ENCODE measurements at regions not wholly inside any gene's neighbourhood (a gene's known extent, or its start where the extent isn't known, plus 50 kb on each side); places are given as distances from the start of the nearest gene placed in this dataset.

DNA sequence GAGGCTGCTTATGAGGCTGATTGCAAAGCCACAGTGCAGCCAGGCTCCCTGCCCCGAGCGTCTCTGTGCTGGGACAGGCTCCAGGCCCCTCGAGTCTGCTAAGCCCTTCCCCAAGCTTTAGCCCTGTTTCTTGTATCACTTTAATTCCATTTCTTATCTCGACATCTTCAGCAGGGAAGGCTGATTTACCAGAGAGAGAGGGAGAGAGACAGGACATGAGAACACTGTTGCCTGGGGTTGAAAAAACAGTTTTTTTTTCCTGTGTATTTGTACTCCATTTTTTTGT, 386.5 kb downstream of the SMOC2 start:
- no CpG with 5 or more reads among the region's 4 CpGs for WGBS, 2 experiments (ENCODE audit: extremely low coverage in 2 of 2, insufficient read length in 1 of 2)
- TF ChIP-seq CTCF (conservative IDR thresholded peaks at IDR 0.05; ENCODE audit: low read depth, low read length): no peak
- no peak for TF ChIP-seq FOS (IDR thresholded peaks at IDR 0.05; ENCODE audit: low read depth, low read length)
- no peak for TF ChIP-seq RAD21 (IDR thresholded peaks at IDR 0.05; ENCODE audit: low read length)
- TF ChIP-seq MAFK (IDR thresholded peaks at IDR 0.05; ENCODE audit: low read depth, low read length): no peak
- no peak for TF ChIP-seq NFE2L2 (IDR thresholded peaks at IDR 0.05; ENCODE audit: low read depth, low read length)
- no peak for TF ChIP-seq USF2 (IDR thresholded peaks at IDR 0.05; ENCODE audit: low read depth, low read length)
- TF ChIP-seq POLR2A (IDR thresholded peaks at IDR 0.05; ENCODE audit: low read depth, low read length): no peak
- TF ChIP-seq CEBPB (IDR thresholded peaks at IDR 0.05; ENCODE audit: low read depth, low read length): no peak
- TF ChIP-seq BHLHE40 (IDR thresholded peaks at IDR 0.05; ENCODE audit: low read depth, low read length): no peak
- TF ChIP-seq MXI1 (IDR thresholded peaks at IDR 0.05; ENCODE audit: borderline replicate concordance, low read depth, low read length): no peak
- no peak for TF ChIP-seq SMC3 (IDR thresholded peaks at IDR 0.05; ENCODE audit: low read depth, low read length)
- TF ChIP-seq CHD1 (IDR thresholded peaks at IDR 0.05; ENCODE audit: low read depth, low read length): no peak
- no peak for TF ChIP-seq MAZ (IDR thresholded peaks at IDR 0.05; ENCODE audit: borderline replicate concordance, low read depth, low read length)
- Histone ChIP-seq H2BK120ac (ENCODE audit: low read depth, low read length) (no peak overlapping the region), H3K27ac (ENCODE audit: insufficient read depth, low read length) (no peak overlapping the region), H4K20me1 (ENCODE audit: insufficient read depth, low read length) (no peaks in the 10 kb centered on the region), H4K5ac (ENCODE audit: low read depth, low read length) (no peak overlapping the region), H3K9me1 (ENCODE audit: insufficient read depth, low read length) (no peaks in the 10 kb centered on the region), H2BK5ac (ENCODE audit: low read depth, low read length, poor library complexity, severe bottlenecking) (no peak overlapping the region), H2AFZ (replicated peaks; ENCODE audit: low read length, poor library complexity) (no peak overlapping the region), H3K14ac (replicated peaks; ENCODE audit: low read depth, low read length) (no peak overlapping the region), H3K9me3 (ENCODE audit: control insufficient read depth, insufficient read depth, low read length) (peaks cover 19% of the 10 kb centered on the region; the same call in 1 of the 2 replicates), H3K4me2 (ENCODE audit: low read depth, low read length) (no peak overlapping the region), H3K27me3 (ENCODE audit: control insufficient read depth, insufficient read depth, low read length) (no peaks in the 10 kb centered on the region), H2BK20ac (ENCODE audit: low read depth, low read length) (no peak overlapping the region), H2BK15ac (ENCODE audit: low read depth, low read length) (no peak overlapping the region), H3K79me1 (ENCODE audit: low read depth in 1 of 2, low read length in 2 of 2) (no peaks in the 10 kb centered on the region), H4K91ac (ENCODE audit: insufficient read depth, low read depth, low read length) (no peak overlapping the region), H3K4me3 (ENCODE audit: insufficient read depth, low read depth, low read length) (no peak overlapping the region), H3K9ac (ENCODE audit: low read depth, low read length) (no peak overlapping the region), H2AK9ac (replicated peaks; ENCODE audit: low read depth, low read length, poor library complexity) (peak overlapping the region; percentile 31), H2AK5ac (ENCODE audit: low read depth, low read length) (no peak overlapping the region), H3K4me1 (ENCODE audit: control insufficient read depth, insufficient read depth, low read length) (no peaks in the 10 kb centered on the region), H4K8ac (ENCODE audit: low read depth in 2 of 2, low read length in 2 of 2) (no peak overlapping the region), H3K23ac (ENCODE audit: low read depth, low read length) (no peak overlapping the region), H3K4ac (ENCODE audit: low read depth, low read length) (no peak overlapping the region), H3K36me3 (ENCODE audit: control insufficient read depth, insufficient read depth, low read length) (no peaks in the 10 kb centered on the region), H3K56ac (ENCODE audit: extremely low read depth, insufficient read depth, low read length) (no peak overlapping the region), H3K18ac (ENCODE audit: low read depth, low read length) (no peak overlapping the region)
- no TSS peak for BruUV-seq (replicated peaks)
- in situ Hi-C loops (cut with MboI; ENCODE audit: low sequenced_read_pairs) (no loop called here), intact Hi-C loops (cut with micrococcal nuclease) (no loop called here), dilution Hi-C loops (cut with HindIII; ENCODE audit: low sequenced_read_pairs, unreplicated experiment) (no loop called here)
- ATAC-seq (ENCODE audit: low read depth) (no peak), DNase-seq (no peak)
- ChIA-PET POLR2A (ENCODE audit: unreplicated experiment) (no interaction called here), CTCF (no interaction called here)
